DOHH2 (cell line): ENCODE measurements at regions not wholly inside any gene's neighbourhood (a gene's known extent, or its start where the extent isn't known, plus 50 kb on each side); places are given as distances from the start of the nearest gene placed in this dataset.

Source experiments
- H3F3A ChIP-seq: fragments of 200-600 bp; sonication (generic), shearing (Covaris generic); 2 replicates; pipeline ENCODE4 v1.6.0; 2016; ENCODE audit warnings: antibody characterized with exemption, mild to moderate bottlenecking; ENCODE audit not compliant: control insufficient read depth, insufficient read depth
- H3K27ac ChIP-seq: fragments of 200-600 bp; sonication (generic); 2 replicates; pipeline ENCODE4 v1.5.1; 2014; ENCODE audit warnings: low read depth, mild to moderate bottlenecking, low read length, moderate library complexity
- H3K27me3 ChIP-seq: fragments of 200-600 bp; sonication (generic); 2 replicates; pipeline ENCODE4 v1.6.1; 2014; ENCODE audit warnings: mild to moderate bottlenecking, low read length, mixed read lengths; ENCODE audit not compliant: control insufficient read depth
- H3K36me3 ChIP-seq: fragments of 200-600 bp; sonication (generic); 2 replicates; pipeline ENCODE4 v1.6.1; 2014; ENCODE audit warnings: mild to moderate bottlenecking, low read length, moderate library complexity, mixed read lengths; ENCODE audit not compliant: control insufficient read depth
- H3K4me1 ChIP-seq: fragments of 200-600 bp; sonication (generic); 2 replicates; pipeline ENCODE4 v1.6.1; 2014; ENCODE audit warnings: mild to moderate bottlenecking, low read length, mixed read lengths; ENCODE audit not compliant: control insufficient read depth
- H3K4me2 ChIP-seq: fragments of 200-600 bp; sonication (generic); 2 replicates; pipeline ENCODE4 v1.6.0; 2014; ENCODE audit warnings: mild to moderate bottlenecking, low read length, moderate library complexity
- H3K4me3 ChIP-seq: fragments of 200-600 bp; sonication (generic); 2 replicates; pipeline ENCODE4 v1.5.1; 2014; ENCODE audit warnings: mild to moderate bottlenecking, low read length, mixed read lengths
- H3K79me2 ChIP-seq: fragments of 200-600 bp; sonication (generic); 2 replicates; pipeline ENCODE4 v1.6.1; 2014; ENCODE audit warnings: mild to moderate bottlenecking, low read length, mixed read lengths; ENCODE audit not compliant: control insufficient read depth
- H3K9me2 ChIP-seq: fragments of 200-600 bp; sonication (generic); replicated peaks from 2 replicates; pipeline ENCODE4 v1.6.1; 2014; ENCODE audit warnings: mild to moderate bottlenecking, low read length, mixed read lengths; ENCODE audit not compliant: control insufficient read depth
- H3K9me3 ChIP-seq: fragments of 200-600 bp; sonication (generic); 2 replicates; pipeline ENCODE4 v1.6.1; 2014; ENCODE audit warnings: antibody characterized with exemption, low read length, mixed read lengths; ENCODE audit not compliant: control insufficient read depth, insufficient read depth
- H4K20me1 ChIP-seq: fragments of 200-600 bp; sonication (generic); 2 replicates; pipeline ENCODE4 v1.6.0; 2014; ENCODE audit warnings: low read depth, mild to moderate bottlenecking, antibody characterized with exemption, low read length, moderate library complexity; ENCODE audit not compliant: control insufficient read depth, insufficient read depth
- CTCF ChIP-seq: fragments of 200-600 bp; sonication (generic); IDR thresholded peaks from one replicate; pipeline ENCODE4 v1.5.1; 2014; ENCODE audit warnings: antibody characterized with exemption, mild to moderate bottlenecking, low read depth, low read length; ENCODE audit not compliant: poor library complexity, severe bottlenecking
- EZH2phosphoT487 ChIP-seq: fragments of 200-600 bp; sonication (generic); IDR thresholded peaks from 2 replicates; pipeline ENCODE4 v1.6.1; 2017; ENCODE audit warnings: borderline replicate concordance, mild to moderate bottlenecking, antibody characterized with exemption, low read length, moderate library complexity, mixed read lengths

DNA sequence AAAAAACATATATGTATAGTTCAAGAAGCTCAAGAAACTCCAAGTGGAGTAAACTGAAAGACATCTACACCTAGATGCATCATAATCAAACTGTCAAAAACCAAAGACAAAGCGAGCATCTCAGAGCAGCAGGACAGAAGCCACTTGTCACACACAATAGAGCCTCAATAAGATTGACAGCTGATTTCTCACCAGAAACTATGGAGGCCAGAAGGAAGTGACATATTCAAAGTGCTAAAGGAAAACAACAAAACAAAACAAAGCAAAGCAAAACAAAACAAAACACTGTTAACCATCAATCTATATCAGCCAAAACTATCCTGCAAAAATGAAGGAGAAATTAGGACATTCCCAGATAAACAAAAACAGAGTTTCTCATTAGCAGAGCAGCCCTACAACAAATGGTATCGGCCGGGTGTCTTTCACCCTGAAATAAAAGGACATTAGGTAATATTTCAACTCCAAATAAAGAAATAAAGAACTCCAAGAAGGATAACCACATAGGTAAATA lies 65.8 kb upstream of the SEPTIN5 start:
- Histone ChIP-seq H3K9me3 (peaks cover 20% of the 10 kb centered on the region; the same call in 1 of the 2 replicates), H3K36me3 (no peaks in the 10 kb centered on the region), H3K4me2 (no peak overlapping the region), H4K20me1 (no peaks in the 10 kb centered on the region), H3K79me2 (no peaks in the 10 kb centered on the region), H3K4me3 (no peak overlapping the region), H3K9me2 (no peaks in the 10 kb centered on the region), H3K4me1 (no peaks in the 10 kb centered on the region), H3K27ac (no peak overlapping the region), H3K27me3 (0 out of 2 replicates have a peak, but pooled peaks cover 9% of the 10 kb centered on the region), H3F3A (no peaks in the 10 kb centered on the region)
- TF ChIP-seq EZH2phosphoT487: no peak
- no peak for TF ChIP-seq CTCF

- Histone ChIP-seq H3K36me3 (no peaks in the 10 kb centered on the region), H4K20me1 (no peaks in the 10 kb centered on the region), H3K9me3 (peaks cover 14% of the 10 kb centered on the region; the same call in 1 of the 2 replicates), H3K79me2 (no peaks in the 10 kb centered on the region), H3K9me2 (no peaks in the 10 kb centered on the region), H3K27ac (no peak overlapping the region), H3K4me1 (0 out of 2 replicates have a peak, but pooled peaks cover 6% of the 10 kb centered on the region), H3K4me3 (no peak overlapping the region), H3K27me3 (0 out of 2 replicates have a peak, but pooled peaks cover 5% of the 10 kb centered on the region), H3K4me2 (no peak overlapping the region), H3F3A (no peaks in the 10 kb centered on the region)
- TF ChIP-seq EZH2phosphoT487 (no peak), CTCF (no peak)
Measured at GRCh38 chr22:19652316-19652715, 62.0 kb upstream of the SEPTIN5 start.

DNA sequence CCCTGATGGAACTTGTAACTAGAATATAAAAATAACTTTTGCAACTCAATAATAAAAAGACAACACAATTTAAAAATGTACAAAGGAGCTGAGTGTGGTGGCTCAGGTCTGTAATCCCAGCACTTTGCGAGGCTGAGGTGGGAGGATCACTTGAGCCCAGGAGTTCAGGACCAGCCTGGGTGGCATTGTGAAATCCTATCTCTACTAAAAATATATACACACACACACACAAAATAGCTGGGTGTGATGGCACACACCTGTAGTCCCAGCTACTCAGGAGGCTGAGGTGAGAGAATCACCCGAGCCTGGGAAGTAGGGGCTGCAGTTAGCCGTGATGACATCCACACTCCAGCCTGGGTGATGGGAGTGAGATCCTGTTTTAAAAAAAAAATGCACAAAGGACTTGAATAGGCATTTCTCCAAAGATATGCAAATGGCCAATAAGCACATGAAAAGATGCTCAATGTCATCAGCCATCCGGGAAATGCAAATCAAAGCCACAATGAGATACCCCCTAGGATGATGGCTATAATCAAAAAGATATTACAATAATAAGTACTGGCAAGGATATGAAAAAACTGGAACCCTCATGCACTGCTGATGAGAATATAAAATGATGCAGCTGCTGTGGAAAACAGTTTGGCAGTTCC lies 59.8 kb upstream of the SEPTIN5 start:
- Histone ChIP-seq H3K9me3 (no peaks in the 10 kb centered on the region), H3K4me2 (no peak overlapping the region), H3K79me2 (no peaks in the 10 kb centered on the region), H3K9me2 (no peaks in the 10 kb centered on the region), H3K27me3 (0 out of 2 replicates have a peak, but pooled peaks cover 5% of the 10 kb centered on the region), H4K20me1 (no peaks in the 10 kb centered on the region), H3K4me3 (no peak overlapping the region), H3K4me1 (0 out of 2 replicates have a peak, but pooled peaks cover 6% of the 10 kb centered on the region), H3K27ac (no peak overlapping the region), H3K36me3 (no peaks in the 10 kb centered on the region), H3F3A (no peaks in the 10 kb centered on the region)
- no peak for TF ChIP-seq EZH2phosphoT487
- no peak for TF ChIP-seq CTCF
